GM18867 (cell line): ENCODE measurements at regions not wholly inside any gene's neighbourhood (a gene's known extent, or its start where the extent isn't known, plus 50 kb on each side); places are given as distances from the start of the nearest gene placed in this dataset.

Experiments
- ATAC-seq: cut with Tn5 transposase; IDR thresholded peaks from one replicate; pipeline ENCODE4 v1.9.1; 2021; ENCODE audit warnings: mild to moderate bottlenecking, moderate library complexity; ENCODE audit not compliant: unreplicated experiment

DNA sequence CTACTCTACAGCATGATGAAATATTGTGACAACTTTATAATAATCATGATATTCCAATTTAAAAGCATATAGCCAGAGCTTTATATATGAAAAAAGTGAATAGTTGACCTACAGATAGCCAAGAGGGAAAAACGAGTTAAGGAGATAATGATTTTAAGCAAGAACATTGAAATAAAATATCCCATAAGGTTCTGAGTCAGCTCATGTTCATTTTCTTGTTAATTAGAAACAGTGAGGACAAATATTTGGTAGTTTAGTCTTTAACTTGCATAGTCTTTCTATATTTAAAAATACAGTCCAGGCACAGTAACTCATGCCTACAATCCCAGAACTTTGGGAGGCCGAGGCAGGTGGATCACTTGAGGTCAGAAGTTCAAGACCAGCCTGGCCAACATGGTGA is 55.8 kb upstream of the CDH6 start:
- no peak for ATAC-seq

DNA sequence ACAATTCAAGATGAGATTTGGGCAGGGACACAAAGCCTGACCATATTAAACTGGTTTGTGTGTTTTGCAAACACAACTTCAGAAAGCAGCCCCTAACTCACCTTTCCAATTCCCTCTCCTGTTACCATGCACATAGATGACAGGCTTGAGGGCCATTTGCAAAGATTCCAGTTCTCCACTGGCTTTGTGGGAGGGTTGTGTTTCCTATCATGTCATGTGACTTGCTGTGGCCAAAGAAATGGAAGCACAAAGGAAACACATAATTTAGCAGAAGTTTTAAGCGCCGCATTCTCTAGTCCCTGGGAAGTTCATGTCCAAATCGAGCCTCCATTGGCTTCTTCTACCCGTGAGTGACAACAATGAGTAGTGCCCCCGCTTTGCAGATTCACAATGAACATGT is 57.9 kb upstream of the CDH6 start:
- no peak for ATAC-seq

DNA sequence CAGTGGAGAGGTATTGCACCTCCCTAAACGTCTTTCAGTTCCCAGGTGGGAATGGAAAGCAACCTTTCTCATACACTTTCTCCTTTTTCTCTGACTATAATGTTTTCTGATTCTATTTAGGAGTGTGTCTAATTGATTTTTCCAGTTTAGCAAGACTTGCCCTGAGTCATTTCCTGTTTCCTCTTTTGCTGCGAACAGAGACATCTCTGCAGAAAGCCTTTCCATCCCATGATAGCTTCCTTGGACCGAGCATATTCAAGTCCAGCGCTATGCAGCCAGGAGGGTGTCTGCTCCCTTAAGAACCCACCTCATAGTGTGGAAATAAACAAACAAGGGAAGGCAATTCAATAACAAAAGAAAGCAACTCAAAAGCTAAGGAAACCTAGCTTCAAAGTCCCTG is 60.0 kb upstream of the CDH6 start:
- ATAC-seq, result no peak

DNA sequence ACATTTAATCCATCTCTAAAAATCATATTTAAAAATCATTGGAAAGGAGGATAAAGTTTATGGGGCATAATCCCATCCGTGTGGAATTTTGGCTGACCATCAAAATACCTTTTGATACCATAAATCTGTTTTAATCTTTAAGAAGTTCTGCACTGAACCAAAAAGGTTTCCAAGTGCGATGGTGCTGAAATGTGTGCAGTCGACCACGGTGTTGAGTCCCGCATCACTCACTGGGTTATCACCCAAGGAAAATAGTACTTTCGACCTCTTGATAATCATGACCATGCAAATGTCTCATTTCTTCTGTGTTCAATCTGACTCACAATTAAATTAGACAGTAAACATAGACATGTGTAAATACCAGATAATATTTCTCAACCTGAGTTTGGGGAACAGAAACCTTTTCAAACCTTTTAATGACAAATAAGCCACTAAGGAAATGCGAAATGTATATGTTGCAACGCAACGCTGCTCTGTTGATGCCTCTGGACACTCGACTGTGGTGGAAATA is 62.0 kb upstream of the CDH6 start:
- no peak for ATAC-seq

DNA sequence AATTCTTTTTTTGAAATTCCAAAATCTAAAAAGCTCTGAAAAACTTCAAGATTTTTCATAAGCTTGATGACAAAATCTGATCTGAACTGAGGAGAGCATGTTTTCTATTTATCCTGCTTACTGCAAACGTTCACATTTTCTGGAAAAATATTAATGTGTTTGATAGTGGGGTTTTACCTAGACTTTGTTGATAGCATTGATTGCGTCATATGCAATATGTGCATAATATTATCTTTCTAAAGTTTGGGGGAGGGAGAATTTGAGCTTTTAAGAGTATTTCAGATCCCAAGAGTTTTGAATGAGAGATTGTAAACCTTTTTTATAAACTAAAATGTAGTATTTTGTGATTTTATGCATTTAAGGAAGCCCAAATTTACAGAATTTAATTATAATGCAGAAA is 62.8 kb upstream of the CDH6 start:
- no peak for ATAC-seq

DNA sequence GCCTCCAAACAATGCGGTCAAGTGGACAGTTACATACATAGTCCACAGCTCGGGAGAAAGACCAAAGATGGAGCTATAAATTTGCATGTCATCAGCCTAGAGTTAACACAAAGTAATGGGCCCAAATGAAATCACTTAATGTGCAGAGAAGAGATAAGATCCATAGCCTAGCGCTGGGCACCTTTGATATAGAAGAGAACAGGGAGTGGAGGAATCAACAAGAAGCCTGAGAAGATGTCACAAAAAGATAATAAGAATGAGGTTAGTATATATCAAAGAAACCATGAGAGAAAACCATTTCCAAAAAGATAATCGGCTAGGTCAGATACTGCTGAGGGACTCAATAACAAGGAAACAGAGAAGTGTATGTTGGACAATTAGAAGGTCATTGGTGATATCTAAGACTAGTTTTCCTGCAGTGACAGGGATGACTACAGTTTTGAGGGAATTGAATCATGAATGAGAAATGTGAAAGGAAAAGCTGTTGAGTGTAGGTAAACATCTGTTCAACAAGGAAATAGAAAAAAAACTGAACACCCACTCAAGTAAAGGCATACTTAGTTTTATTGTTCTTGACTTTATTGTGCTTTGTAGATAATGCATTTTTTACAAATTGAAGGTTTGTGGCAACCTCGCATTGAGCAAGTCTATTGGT is 68.7 kb upstream of the CDH6 start:
- no peak for ATAC-seq

DNA sequence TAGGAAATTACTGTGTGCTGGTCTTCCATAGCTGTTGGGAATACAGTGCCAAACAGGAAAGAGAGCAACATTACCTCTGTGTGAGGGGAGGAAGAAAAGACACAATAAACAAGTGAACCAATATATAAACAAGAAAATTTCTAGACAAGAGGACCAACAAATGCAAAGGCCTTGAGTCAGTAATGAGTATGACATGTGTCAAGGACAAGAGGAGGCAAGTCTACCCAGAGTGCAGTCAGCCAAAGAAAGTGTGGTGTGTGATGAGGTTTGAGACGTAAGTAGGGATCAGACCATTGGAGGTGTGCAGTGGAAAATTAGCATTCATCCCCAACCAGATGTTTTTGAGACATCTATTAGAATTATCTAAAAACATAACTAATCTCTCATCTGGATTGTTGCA is 69.5 kb upstream of the CDH6 start:
- ATAC-seq, result no peak

DNA sequence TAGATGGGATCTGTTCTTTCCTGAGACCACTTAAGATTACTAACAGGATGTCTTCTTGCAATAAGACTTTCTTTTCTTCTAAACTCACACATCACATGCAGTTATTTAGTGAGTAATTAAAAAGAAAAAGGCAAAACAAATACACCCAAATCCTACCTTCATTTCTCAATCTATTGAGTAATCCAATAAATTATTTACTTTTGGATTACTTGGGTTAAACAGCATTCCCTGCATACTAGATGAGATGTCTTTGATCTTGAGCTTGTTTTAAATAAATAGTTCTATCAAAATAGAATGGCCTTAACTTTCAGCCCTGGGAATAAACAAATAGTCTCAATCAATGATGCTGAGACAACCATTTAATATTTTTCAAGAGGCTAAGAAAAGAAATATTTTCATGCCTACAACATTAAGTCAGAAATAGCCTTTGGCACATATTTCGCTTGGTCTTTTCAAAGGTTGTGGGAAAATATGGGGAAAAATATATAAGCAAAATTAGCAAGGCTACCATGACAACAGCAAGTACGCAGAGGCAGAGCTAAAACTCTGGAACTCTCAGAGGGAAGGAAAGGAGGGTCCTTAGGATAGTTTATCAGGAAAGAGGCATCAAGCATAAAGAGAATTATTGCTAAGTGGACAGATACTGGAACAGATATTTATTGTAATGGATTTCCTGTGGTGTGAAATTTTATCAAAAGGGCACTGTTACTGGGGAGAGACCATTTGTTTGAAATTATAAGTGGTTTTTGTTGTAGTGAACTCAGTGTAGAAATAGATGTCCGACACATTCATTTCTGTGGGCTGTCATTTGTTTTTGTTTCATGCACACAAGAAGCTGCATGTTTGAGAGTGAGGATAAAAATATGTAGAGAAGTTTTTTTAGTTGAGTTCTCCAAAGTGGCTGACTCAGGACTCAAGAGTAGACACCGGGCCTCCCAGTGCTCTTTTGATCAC is 70.2 kb upstream of the CDH6 start:
- ATAC-seq, result no peak

DNA sequence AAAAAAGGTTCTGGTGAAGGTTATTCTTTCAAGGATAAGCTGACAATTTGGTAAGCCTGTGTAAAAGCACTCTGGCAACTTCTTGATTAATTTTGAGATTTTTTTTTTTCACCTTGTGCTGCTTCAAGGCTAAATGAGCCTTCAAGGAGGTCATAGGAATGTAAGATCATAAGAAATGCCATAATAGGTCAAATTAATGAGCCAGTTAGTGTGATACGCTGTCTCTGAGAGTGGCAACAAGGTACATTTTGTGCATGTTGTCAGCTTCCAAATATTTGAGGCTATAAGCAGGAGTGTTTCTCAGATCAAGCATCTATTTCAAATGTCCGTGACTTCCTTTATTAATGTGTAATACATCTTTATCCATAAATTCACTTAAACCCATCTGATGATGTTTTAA is 72.3 kb upstream of the CDH6 start:
- ATAC-seq, result no peak

DNA sequence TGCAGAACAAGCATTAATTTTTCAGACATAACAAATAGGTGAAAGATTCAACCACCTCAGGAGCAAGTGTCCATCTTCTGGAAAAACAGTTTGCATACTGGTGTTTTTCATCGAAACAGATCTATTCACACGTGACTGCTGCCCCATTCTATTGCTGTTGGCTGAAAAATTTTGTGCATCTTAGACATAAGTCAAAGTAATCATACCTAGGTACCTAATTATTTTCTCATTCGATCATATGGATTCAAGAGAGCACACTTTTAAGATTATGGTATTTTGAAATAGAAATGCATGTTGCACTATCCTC is 72.9 kb upstream of the CDH6 start:
- no peak for ATAC-seq

DNA sequence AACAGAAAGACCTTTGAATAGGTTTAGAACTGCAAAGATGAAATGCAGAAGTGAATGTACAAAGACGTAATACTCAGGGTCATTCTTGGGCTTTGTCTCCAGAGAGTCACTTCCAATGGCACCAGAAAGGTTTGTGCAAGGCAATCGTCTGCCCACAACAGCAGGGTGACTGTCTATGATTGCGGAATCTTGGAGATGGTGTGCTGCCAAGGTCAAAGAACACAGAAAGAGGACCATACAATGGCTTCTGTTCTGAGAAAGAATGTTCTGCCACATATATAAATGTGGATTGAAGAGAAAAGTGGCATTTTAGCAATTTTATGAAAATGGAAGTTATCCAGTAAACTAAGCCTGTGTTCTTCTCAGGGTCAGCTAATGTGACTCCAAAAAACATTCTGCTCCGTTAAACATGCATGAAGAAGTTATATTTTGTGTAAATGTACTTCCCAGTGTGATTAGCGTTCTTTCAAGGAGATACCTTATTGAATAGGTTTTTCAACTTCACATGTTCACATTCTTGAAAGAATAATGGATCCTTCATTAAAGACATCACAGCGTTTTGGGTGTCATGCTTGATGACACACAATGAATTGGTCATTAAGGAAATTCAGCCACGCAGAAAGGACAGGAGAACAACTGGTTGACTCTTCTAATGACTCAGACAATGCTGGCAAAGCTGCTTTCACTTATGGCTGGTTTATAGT is 73.4 kb upstream of the CDH6 start:
- no peak for ATAC-seq

DNA sequence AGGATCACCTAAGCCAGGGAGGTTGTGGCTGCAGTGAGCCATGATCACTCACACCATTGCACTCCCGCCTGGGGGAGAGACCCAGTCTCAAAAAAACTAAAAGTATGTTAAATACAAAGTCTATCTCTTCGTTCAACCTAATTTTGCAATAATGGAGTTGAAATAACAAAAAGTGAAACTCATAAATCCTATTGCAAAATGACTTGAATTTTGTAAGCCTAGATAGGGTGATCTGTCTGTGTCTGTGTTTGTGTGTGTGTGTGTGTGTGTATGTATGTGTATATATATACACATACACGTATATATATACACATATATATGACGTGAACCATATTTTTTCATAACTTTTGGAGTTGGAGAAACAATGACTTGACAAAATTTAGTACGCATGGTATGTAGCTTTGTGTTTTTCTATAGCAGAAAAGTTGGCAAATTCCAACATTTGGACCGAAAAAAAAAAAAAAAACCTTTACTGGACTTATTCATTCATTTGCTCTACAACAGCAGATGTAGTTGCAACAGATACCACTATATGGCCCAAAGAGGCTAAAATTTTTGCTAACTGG is 76.9 kb upstream of the CDH6 start:
- no peak for ATAC-seq

DNA sequence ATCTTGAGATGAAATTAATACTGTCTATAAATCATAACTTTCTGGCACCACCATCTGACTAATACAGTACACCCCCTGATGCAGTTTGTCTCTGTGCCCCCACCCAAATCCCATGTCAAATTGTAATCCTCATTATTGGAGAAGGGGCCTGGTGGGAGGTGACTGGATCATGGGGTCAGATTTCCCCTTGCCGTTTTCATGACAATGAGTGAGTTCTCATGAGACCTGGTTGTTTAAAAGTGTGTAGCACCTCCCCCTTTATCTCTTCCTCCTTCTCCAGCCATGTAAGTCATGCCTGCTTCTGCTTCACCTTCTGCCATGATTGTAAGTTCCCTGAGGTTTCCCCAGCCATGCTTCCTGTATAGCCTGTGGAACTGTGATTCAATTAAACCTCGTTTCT is 78.7 kb upstream of the CDH6 start:
- no peak for ATAC-seq

DNA sequence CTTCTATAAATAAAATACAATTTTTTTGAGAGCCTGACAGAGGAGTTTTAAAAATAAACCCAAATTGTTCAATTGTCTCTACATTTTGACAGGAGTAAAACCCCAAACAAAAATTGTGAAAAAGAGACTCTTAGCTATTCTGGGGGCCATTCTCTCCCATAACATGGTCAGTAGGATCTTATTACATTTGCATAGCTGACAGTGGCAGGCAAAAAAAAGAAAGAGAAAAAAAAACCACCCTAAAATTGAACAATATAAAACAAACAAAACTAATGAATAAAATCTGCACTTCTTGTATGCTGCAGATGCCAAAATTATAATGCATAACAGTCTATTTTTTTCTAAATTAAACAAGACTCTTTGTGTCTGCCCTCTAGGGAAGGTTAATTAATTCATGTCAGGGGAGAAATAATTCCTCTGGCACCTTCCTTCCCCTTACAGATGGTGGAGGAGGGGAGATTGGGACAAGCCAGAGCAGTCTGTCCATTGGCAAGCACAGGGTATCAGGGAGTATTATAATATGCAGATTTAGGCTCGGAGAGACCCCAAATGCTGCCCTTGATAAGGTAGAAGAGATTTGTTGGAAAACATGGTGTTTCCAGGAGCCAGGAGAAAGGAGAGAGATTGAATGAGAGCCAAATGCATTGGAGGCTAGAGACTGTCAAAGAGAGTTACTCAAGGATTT is 79.7 kb upstream of the CDH6 start:
- ATAC-seq, result no peak

DNA sequence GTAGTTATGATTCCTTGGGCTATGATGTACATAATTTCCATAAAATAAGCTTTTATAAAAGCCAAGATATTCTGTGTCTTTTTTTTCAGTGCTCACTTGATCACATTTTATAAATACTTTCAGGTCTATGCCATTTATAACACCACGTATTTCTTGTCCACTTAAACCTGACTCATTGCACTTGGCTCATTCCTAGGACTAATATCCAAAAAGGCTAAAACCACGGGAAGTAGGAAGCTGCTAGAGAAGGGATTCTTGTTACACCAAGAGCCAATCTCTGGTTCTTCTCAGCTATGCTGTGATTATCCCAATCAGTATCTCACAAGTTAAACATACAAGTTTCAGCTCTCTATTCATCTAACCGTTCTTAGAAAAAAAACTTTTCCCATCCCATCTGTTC is 80.4 kb upstream of the CDH6 start:
- ATAC-seq, result no peak

DNA sequence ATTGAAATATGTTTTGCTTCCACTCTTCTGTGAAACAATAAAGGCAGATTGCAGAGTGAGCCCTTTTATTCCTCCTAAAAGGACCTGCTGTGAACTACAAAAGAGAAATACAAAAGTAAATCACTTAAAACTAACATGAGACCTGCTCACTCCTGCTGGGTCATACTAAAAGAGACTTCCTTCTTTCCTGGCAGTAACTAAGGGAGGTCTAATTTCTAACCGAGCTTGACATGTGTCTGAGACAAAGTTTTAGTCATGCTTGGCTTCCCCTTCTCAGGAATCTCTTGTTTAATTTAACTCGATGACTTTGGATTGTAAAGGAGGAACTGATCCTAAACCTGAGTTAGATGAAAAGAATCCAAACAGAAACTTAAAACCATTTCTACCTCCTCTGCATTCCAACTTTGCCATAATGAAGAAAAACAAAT is 86.4 kb upstream of the CDH6 start:
- no peak for ATAC-seq

DNA sequence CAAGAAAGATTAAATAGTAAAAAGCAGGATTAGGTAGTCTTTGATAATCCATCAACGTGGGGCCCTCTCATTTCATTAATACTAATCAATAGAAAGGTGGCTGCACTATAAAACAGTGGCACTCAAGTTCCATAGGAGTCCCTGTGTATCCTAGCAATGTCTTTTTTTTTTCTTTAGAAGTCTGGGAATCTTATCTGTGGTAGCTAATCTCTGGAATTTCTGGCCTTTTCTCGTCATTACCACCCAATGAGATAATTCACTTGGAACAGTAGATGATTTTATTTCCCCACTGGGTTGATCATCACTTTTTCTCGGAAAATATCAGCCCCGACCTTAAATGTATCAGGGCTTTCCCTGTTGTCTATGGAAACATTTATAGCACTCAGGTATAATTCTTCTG is 86.8 kb upstream of the CDH6 start:
- no peak for ATAC-seq

DNA sequence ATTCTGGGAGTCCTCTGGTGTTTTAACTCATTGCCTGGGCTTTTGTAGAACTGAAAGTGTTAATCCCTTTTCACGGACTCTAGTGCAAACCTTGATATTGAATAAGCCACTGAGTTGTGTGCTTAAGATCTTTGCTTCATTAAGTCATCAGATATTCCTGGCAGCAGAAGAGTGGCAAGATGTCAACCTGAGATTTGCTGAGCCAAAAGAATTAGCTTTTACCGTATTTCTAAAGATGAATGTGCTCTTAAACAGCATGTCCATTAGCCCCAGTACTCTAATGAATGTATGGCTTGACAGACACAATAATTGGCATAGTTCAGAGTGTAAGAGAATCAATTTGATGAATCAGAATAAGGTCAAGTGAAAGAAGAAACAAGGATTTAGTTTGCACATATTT is 87.2 kb upstream of the CDH6 start:
- no peak for ATAC-seq

DNA sequence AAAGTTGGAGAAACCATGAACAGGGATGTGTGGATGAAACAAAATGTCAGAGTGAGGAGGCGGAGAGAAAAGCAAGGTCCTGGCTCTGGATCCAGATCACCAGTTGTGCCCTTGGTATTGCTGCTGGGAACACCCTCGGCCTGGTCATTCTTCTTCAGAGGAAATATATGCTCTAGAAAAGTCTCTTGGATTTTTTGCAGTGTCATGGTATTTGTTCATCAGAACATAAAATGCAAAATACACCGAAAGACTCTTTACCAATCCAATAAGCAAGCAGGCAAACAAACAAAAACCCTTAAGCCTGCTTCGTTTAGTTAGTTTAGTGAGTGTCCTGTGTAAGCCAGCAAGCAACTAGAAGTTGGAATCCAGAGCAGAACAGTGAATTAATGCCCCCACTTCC is 88.7 kb upstream of the CDH6 start:
- no peak for ATAC-seq

DNA sequence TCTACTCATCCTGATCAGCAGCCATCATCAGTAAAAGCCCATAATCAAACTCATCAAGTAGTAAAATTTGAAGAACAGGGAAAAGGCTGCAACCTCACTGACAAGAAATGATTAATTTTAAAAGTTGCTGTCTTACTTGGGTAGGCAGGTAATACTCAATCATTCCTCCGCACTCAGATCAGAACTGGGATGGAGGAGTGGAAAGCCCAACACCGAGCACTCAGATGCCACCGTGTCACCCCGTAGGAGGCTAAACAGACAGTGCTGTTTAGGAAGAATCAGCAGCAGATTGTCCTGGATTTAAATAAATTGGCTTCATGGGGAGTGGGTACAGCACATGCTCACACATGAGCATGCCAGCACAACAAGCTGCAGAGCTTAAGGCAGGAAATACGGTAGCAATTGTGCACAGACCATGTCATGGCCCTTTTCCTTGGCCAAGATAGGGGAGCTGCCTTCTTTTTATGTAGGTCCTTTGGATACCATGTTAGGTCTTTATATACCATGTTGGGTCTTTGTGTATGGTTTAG is 92.6 kb upstream of the CDH6 start:
- ATAC-seq, result no peak
